Heart right ventricle (tissue), 16 donors: ENCODE measurements at regions not wholly inside any gene's neighbourhood (a gene's known extent, or its start where the extent isn't known, plus 50 kb on each side); places are given as distances from the start of the nearest gene placed in this dataset.
"Not testable (repeated sequence)": the region's sequence is repeated elsewhere in the genome, so short reads cannot be mapped to it uniquely, and the experiment has no call there.

Experiments used
- ATAC-seq, 8 donors: fragments of 200-7000 bp; cut with Tn5 transposase; one replicate each; pipeline ENCODE4 v1.9.1; 2020; ENCODE audit warnings: mild to moderate bottlenecking in 8 of 8, moderate library complexity in 8 of 8, moderate number of reproducible peaks in 1 of 8
- DNase-seq, 2 donors: peaks; one replicate each; pipeline ENCODE4 v3.0.0-alpha.2; 2020
- H3K27ac ChIP-seq, 10 donors: fragments of 200-600 bp; sonication (generic) in 2 of 10; one replicate each; pipeline versions ENCODE4 v1.5.0 to v1.8.0; 2020 to 2022; ENCODE audit warnings: mild to moderate bottlenecking in 3 of 10
- H3K27me3 ChIP-seq, 7 donors: fragments of 200-600 bp; one replicate each; pipeline ENCODE4 v1.8.0; 2021 to 2022; ENCODE audit warnings: mild to moderate bottlenecking in 2 of 7
- H3K36me3 ChIP-seq, 9 donors: fragments of 200-600 bp; sonication (generic) in 1 of 9; one replicate each; pipeline versions ENCODE4 v1.5.0 to v1.8.0; 2020 to 2022; ENCODE audit warnings: mild to moderate bottlenecking in 2 of 9
- H3K4me1 ChIP-seq, 9 donors: fragments of 200-600 bp; sonication (generic) in 1 of 9; one replicate each; pipeline versions ENCODE4 v1.5.0 to v1.8.0; 2020 to 2022; ENCODE audit warnings: mild to moderate bottlenecking in 4 of 9
- H3K4me3 ChIP-seq, 10 donors: fragments of 200-600 bp; sonication (generic) in 2 of 10; one replicate each; pipeline versions ENCODE4 v1.5.0 to v1.8.0; 2020 to 2022; ENCODE audit warnings: mild to moderate bottlenecking in 7 of 10, moderate library complexity in 2 of 10
- H3K9me3 ChIP-seq, 11 donors: fragments of 200-600 bp in 10 of 11; sonication (generic) in 2 of 11; one replicate each; pipeline versions ENCODE4 v1.5.0 to v1.8.0; 2013 to 2022; ENCODE audit warnings: mild to moderate bottlenecking in 2 of 11, control low read depth in 1 of 11, moderate library complexity in 1 of 11
- WGBS, 2 donors: extraction: QIAGEN DNeasy Blood & Tissue Kit; methylation state at CpG; one replicate each; pipeline ENCODE4 v1.1.7; 2013; ENCODE audit warnings: inconsistent platforms in 1 of 2; 5-methylcytosine and 5-hydroxymethylcytosine counted together
- intact Hi-C, 10 donors: fragments of 100-400 bp; cut with DNase I; formaldehyde crosslinking; loops; one replicate each; pipeline versions ENCODE4 v1.11.1 to v1.14.2; 2022
- TF ChIP-seq, protein P1 (sequence below), 9 donors: fragments of 200-600 bp; sonication (generic) in 2 of 9; IDR thresholded peaks; one replicate each; pipeline versions ENCODE4 v1.5.0 to v1.8.0; 2021 to 2022; ENCODE audit warnings: antibody characterized with exemption in 9 of 9, mild to moderate bottlenecking in 5 of 9, moderate library complexity in 1 of 9
- donor health status: Arrhythmogenic right ventricular cardiomyopathy.
- donor health status: ischemic (EF 13 %, LVEDD 7.1; RV severe dilation, severe dysfunction).
- donor health status: healthy with polysubstance abuse.
- donor health status: DM: no; HTN: yes; CAD: no.
- donor health status: DM: no; HTN: no; CAD: no.
- donor health status: ischemic (EF 25% LVEDD 6.9; RV normal size, moderate dysfunction).
- donor health status: ischemic (EF 25% LVEDD 5.7; RV mildly dilated, moderate dysfunction).
- donor health status: healthy.
- donor health status: DM: yes; HTN: yes; CAD: no.
- donor health status: Ischemic cardiomyopathy.
- donor health status: ischemic (EF 35%, LVEDD 5.7; RV mildly dilated, moderate dysfunction).
- donor health status: nonischemic (EF 11% LVEDD 7.7; RV severe dilation, severe dysfunction).
- donor health status: DM: yes; HTN: yes; CAD: no.
- donor health status: PGD.
- donor health status: ischemic (EF 29% LVEDD 5.4; RV normal size, mild dysfunction).
- donor health status: nonischemic (EF 23%, LVEDD 6.1; RV moderate dilation, normal function).

DNA sequence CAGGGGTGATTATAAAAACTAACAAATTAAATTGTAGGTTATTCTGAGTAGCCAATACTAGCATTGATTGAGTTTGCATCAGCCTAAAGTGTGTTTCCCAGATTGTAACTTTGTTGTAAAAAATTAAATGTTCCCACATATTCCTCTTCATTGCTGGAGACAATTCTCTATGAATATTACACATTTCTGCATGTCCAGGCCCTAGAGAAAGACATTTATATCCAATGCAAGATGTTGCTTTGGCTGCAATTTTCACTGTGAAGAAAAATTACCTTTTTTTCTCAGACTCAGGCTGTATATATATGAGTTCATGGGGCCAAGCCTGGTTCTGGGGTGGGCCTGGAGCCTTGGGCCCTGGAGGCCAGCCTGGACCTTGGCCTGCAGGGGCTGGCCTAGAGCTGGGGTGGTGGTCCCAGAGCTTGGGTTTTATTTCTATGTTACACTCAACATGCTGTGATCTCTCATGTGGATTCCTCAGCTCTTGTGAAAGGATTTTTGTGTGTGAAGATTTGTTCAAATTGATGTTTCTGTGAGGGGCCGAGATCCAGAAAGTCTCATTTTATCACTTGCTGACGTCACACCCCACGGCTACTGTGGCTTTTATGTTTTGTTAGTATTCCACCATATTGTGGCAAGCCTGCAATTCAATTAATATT is 232.5 kb downstream of the SPATA31A1 start:
- DNase-seq: no peak
- peak in 1 of 8 donors; percentile 33 for ATAC-seq
- Histone ChIP-seq H3K4me1 (peaks cover 0 to 3% (median 0%) of the 10 kb centered on the region in 9 donors), H3K4me3 (no peak overlapping the region), H3K9me3 (no peaks in the 10 kb centered on the region), H3K27ac (no peak overlapping the region), H3K36me3 (no peaks in the 10 kb centered on the region), H3K27me3 (no peaks in the 10 kb centered on the region)
- TF ChIP-seq, protein P1, sequence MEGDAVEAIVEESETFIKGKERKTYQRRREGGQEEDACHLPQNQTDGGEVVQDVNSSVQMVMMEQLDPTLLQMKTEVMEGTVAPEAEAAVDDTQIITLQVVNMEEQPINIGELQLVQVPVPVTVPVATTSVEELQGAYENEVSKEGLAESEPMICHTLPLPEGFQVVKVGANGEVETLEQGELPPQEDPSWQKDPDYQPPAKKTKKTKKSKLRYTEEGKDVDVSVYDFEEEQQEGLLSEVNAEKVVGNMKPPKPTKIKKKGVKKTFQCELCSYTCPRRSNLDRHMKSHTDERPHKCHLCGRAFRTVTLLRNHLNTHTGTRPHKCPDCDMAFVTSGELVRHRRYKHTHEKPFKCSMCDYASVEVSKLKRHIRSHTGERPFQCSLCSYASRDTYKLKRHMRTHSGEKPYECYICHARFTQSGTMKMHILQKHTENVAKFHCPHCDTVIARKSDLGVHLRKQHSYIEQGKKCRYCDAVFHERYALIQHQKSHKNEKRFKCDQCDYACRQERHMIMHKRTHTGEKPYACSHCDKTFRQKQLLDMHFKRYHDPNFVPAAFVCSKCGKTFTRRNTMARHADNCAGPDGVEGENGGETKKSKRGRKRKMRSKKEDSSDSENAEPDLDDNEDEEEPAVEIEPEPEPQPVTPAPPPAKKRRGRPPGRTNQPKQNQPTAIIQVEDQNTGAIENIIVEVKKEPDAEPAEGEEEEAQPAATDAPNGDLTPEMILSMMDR (IDR thresholded peaks at IDR 0.05): no peak
- intact Hi-C loops: no loop called here
- WGBS, 2 donors: 77 to 79% methylated on average over 3 of the region's 3 CpGs

DNA sequence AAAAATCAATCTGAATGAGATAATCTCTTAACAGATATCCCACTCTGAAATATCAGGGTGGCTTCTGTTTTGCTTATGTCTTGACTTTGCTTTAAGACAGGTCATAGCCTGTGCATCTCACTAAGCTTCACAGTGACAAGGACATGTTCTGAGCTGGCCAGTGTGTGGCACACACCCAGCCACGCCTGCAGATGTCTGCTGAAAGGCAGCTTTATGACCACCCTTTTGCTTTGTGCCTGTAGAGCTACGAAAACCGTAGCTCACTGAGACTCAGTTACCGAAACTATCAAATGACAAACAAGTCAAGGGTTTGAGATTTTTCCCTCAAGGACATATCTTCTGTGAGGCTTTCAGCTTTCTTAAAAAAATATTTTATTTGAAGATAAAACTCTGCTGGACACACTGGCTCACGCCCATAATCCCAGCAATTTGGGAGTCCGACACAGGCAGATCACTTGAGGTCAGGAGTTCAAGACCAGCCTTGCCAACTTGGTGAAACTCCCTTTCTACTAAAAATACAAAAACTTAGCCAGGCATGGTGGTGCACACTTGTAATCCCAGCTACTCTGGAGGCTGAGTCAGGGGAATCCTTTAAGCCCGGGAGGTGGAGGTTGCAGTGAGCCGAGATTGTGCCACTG is 233.2 kb downstream of the SPATA31A1 start:
- no peaks in the 10 kb centered on the region for H3K36me3 ChIP-seq
- 60 to 64% methylated on average over 8 of the region's 8 CpGs for WGBS, 2 donors
- ATAC-seq (peak in 5 of 8 donors; percentile 24 to 53 (median 33)), DNase-seq (no peak)
- H3K9me3 ChIP-seq: no peaks in the 10 kb centered on the region
- TF ChIP-seq, protein P1 (IDR thresholded peaks at IDR 0.05): no peak
- no peaks in the 10 kb centered on the region for H3K4me1 ChIP-seq
- H3K27me3 ChIP-seq: no peaks in the 10 kb centered on the region
- no peak overlapping the region for H3K27ac ChIP-seq
- H3K4me3 ChIP-seq: no peak overlapping the region
- intact Hi-C loops: no loop called here

DNA sequence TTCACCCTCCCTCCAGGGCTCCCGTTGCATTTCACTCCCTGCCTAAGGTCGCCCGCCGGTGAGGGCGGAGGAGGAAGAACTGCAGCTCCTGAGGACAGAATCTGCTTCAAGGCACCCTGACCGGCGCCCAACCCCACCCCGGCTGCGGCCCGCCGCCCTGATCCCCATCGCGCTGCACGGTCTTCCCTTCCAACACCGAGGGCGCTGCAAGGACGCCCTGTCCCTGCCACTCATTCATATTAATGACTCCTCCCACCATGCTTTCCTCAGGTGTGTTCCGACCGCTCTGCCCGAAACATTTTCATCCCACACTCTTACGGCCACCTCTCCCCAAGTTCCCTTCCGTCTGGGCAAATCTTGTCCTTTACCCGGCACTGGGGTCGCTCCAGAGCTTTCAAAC is 248.6 kb downstream of the SPATA31A1 start:
- ATAC-seq, H3K27ac ChIP-seq, H3K4me3 ChIP-seq, H3K4me1 ChIP-seq, H3K36me3 ChIP-seq, H3K27me3 ChIP-seq, intact Hi-C loops, H3K9me3 ChIP-seq, DNase-seq: not testable (repeated sequence)
- WGBS, 2 donors: 38 to 42% methylated on average over 5 of the region's 24 CpGs

- H3K27ac ChIP-seq, H3K9me3 ChIP-seq, H3K4me3 ChIP-seq, intact Hi-C loops, ATAC-seq, H3K36me3 ChIP-seq, H3K4me1 ChIP-seq, DNase-seq, H3K27me3 ChIP-seq: not testable (repeated sequence)
- no CpG with 5 or more reads among the region's 4 CpGs for WGBS, 2 donors
Observed at GRCh38 chr9:39611449-39612231, 256.2 kb downstream of the SPATA31A1 start.

DNA sequence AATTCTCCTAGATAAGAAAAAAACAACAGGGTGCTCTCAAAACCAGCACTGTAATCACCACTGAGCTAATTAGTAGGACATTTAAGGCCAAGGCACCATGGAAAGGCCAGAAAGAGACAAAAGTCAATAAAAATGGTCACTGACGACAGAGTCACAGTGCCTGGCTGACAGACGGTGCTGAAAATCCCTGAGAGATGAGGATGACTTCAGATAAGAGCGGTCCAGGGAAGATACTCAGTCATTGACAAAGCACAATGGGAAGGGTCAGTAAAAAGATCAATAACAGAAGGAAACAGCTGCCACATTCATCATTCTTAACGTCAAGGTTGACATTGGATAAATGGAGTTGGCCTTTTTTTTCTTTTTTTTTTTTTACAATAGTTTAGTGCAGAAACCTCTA is 261.0 kb downstream of the SPATA31A1 start:
- DNase-seq, H3K36me3 ChIP-seq, H3K4me3 ChIP-seq, H3K27me3 ChIP-seq, H3K4me1 ChIP-seq, H3K9me3 ChIP-seq, ATAC-seq, H3K27ac ChIP-seq, intact Hi-C loops: not testable (repeated sequence)
- 43 to 60% methylated on average over 1 to 4 of the region's 4 CpGs for WGBS, 2 donors

DNA sequence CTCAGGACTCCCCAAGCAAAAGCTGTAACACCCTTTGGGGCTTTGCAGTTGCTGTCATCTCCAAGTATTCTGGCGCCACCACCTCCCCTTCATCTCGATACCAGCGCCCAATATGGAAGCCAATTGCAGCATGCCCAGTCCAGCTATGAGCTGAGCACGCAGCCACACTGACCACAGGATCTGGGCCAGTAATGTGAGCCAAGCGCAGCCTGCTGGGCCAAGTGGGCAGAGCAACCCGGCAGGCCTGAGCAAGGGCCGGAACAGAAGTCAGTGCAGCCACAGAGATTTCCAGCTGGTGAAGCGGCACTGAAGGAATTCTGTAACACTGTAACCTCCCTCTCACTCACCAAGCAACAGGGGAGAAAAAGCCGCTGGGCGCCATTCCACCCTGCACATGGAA is 268.6 kb downstream of the SPATA31A1 start:
- ATAC-seq, H3K27me3 ChIP-seq, H3K9me3 ChIP-seq, H3K4me1 ChIP-seq, intact Hi-C loops, DNase-seq, H3K36me3 ChIP-seq, H3K4me3 ChIP-seq, H3K27ac ChIP-seq: not testable (repeated sequence)
- WGBS, 2 donors: 82% methylated on average over 3 of the region's 10 CpGs; no CpG with 5 or more reads in 1 of the 2 donors

DNA sequence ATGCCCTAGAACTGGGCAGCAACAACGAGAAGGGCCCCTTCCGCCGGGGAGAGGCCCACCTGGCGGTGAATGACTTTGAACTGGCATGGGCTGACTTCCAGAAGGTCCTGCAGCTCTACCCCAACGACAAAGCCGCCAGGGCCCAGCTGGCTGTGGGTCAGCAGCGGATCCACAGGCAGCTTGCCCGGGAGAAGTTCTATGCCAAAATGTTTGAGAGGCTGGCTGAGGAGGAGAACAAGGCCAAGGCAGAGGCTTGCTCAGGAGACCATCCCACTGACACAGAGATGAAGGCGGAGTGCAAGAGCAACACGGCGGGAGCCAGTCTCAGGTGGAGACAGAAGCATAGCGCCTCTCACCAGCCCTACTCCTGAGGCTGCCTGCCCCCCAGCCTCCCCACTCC is 276.6 kb downstream of the SPATA31A1 start:
- WGBS, 2 donors: 87 to 100% methylated on average over 2 to 8 of the region's 12 CpGs
- DNase-seq, ATAC-seq, H3K4me3 ChIP-seq, H3K27ac ChIP-seq, H3K4me1 ChIP-seq, intact Hi-C loops, H3K27me3 ChIP-seq, H3K36me3 ChIP-seq, H3K9me3 ChIP-seq: not testable (repeated sequence)

- H3K27ac ChIP-seq, H3K4me3 ChIP-seq, H3K36me3 ChIP-seq, H3K4me1 ChIP-seq, H3K9me3 ChIP-seq, intact Hi-C loops, H3K27me3 ChIP-seq, DNase-seq, ATAC-seq: not testable (repeated sequence)
Observed at GRCh38 chr9:39649029-39649428, 293.6 kb downstream of the SPATA31A1 start.

- H3K4me1 ChIP-seq: not testable (repeated sequence)
- no CpG with 5 or more reads among the region's 4 CpGs for WGBS, 2 donors
Observed at GRCh38 chr9:39656960-39657603, 301.6 kb downstream of the SPATA31A1 start.

More at GRCh38 chr9:39656960-39657603, 301.6 kb downstream of the SPATA31A1 start:
- ATAC-seq, H3K36me3 ChIP-seq, H3K9me3 ChIP-seq, DNase-seq, intact Hi-C loops, H3K4me3 ChIP-seq, H3K27me3 ChIP-seq, H3K27ac ChIP-seq: not testable (repeated sequence)
